A673 (cell line): ENCODE measurements at regions not wholly inside any gene's neighbourhood (a gene's known extent, or its start where the extent isn't known, plus 50 kb on each side); places are given as distances from the start of the nearest gene placed in this dataset.

ENCODE experiments used
- BruUV-seq: library from RNA; stranded (reverse); fragments of 400-500 nt; replicated peaks from 2 replicates; lab custom pipeline; 2021; lab: Mats Ljungman, UMichigan
- CTCF ChIA-PET: fragments of 300-600 bp; sonication (Branson Sonifier 250); formaldehyde crosslinking; loops from one replicate; lab custom pipeline; 2022; ENCODE audit warnings: antibody characterized with exemption; lab: Charles Lee
- POLR2A ChIA-PET: fragments of 300-600 bp; sonication (Branson Sonifier 250); formaldehyde crosslinking; loops from one replicate; lab custom pipeline; 2022; ENCODE audit warnings: antibody characterized with exemption; ENCODE audit not compliant: low non-redundant PET; lab: Charles Lee
- DNase-seq: peaks from one replicate; pipeline ENCODE4 v3.0.0-alpha.2; 2015; ENCODE audit warnings: low spot score
- H3K27ac ChIP-seq: fragments of 200-600 bp; sonication (generic); 2 replicates; pipeline ENCODE4 v1.5.1; 2016; ENCODE audit warnings: mixed run types, low read depth, mild to moderate bottlenecking, mixed read lengths, antibody characterized with exemption, low read length; ENCODE audit not compliant: poor library complexity, severe bottlenecking
- H3K27me3 ChIP-seq: fragments of 200-600 bp; sonication (generic); replicated peaks from 2 replicates; pipeline ENCODE4 v1.6.1; 2017; ENCODE audit warnings: mixed run types, low read depth, mild to moderate bottlenecking, mixed read lengths, antibody characterized with exemption, low read length; ENCODE audit not compliant: insufficient read depth, poor library complexity
- H3K36me3 ChIP-seq: fragments of 200-600 bp; sonication (generic); 2 replicates; pipeline ENCODE4 v1.6.1; 2016; ENCODE audit warnings: mixed run types, mild to moderate bottlenecking, mixed read lengths, antibody characterized with exemption, low read length; ENCODE audit not compliant: insufficient read depth, poor library complexity, severe bottlenecking
- H3K4me1 ChIP-seq: fragments of 200-600 bp; sonication (generic); 2 replicates; pipeline ENCODE4 v1.6.1; 2017; ENCODE audit warnings: mixed run types, mild to moderate bottlenecking, mixed read lengths, antibody characterized with exemption, low read length; ENCODE audit not compliant: insufficient read depth, poor library complexity, severe bottlenecking
- H3K4me3 ChIP-seq: fragments of 200-600 bp; sonication (generic); 2 replicates; pipeline ENCODE4 v1.5.1; 2016; ENCODE audit warnings: low read depth, mixed run types, mild to moderate bottlenecking, mixed read lengths, low read length; ENCODE audit not compliant: poor library complexity, severe bottlenecking
- H3K9me3 ChIP-seq: fragments of 200-600 bp; sonication (generic); 2 replicates; pipeline ENCODE4 v1.6.1; 2016; ENCODE audit warnings: mixed run types, low read depth, mild to moderate bottlenecking, mixed read lengths, antibody characterized with exemption, low read length; ENCODE audit not compliant: poor library complexity, severe bottlenecking
- CTCF ChIP-seq: fragments of 300-800, 200-600 bp; sonication (generic); conservative IDR thresholded peaks from 2 replicates; pipeline ENCODE4 v1.5.1; 2017; ENCODE audit warnings: low read depth, mild to moderate bottlenecking, antibody characterized with exemption, low read length, moderate library complexity, mixed read lengths
- EZH2 ChIP-seq: fragments of 200-600 bp; sonication (generic); IDR thresholded peaks from 2 replicates; pipeline ENCODE4 v1.6.1; 2017; ENCODE audit warnings: borderline replicate concordance, low read depth, mild to moderate bottlenecking, mixed read lengths, antibody characterized with exemption, low read length; ENCODE audit not compliant: poor library complexity, severe bottlenecking
- intact Hi-C: fragments of 100-400 bp; cut with micrococcal nuclease; formaldehyde crosslinking; loops from one replicate; pipeline ENCODE4 v1.10.0; 2022; ENCODE audit not compliant: unreplicated experiment

GRCh38 chr9:86713970-86714369 lies 233.3 kb downstream of the GAS1 start:
- CTCF ChIA-PET: no interaction called here
- no peaks in the 10 kb centered on the region for H3K27me3 ChIP-seq
- TF ChIP-seq EZH2 (no peak), CTCF (no peak)
- POLR2A ChIA-PET: no interaction called here
- DNase-seq: no peak
- H3K9me3 ChIP-seq: no peaks in the 10 kb centered on the region
- no peak overlapping the region for H3K4me3 ChIP-seq
- intact Hi-C loops: no loop called here
- H3K27ac ChIP-seq: no peak overlapping the region
- H3K36me3 ChIP-seq: no peaks in the 10 kb centered on the region
- no peaks in the 10 kb centered on the region for H3K4me1 ChIP-seq
- BruUV-seq: no TSS peak

- BruUV-seq: no TSS peak
- Histone ChIP-seq H3K27ac (no peak overlapping the region), H3K4me1 (no peaks in the 10 kb centered on the region), H3K36me3 (no peaks in the 10 kb centered on the region), H3K9me3 (no peaks in the 10 kb centered on the region), H3K4me3 (no peak overlapping the region), H3K27me3 (no peaks in the 10 kb centered on the region)
- DNase-seq: no peak
- TF ChIP-seq CTCF (no peak), EZH2 (no peak)
- intact Hi-C loops: no loop called here
- POLR2A ChIA-PET: no interaction called here
- CTCF ChIA-PET: no interaction called here
These were observed 233.8 kb downstream of the GAS1 start for GRCh38 chr9:86713470-86713869.

GRCh38 chr9:86708918-86709835 lies 238.1 kb downstream of the GAS1 start:
- Histone ChIP-seq H3K4me1 (no peaks in the 10 kb centered on the region), H3K27ac (no peak overlapping the region), H3K9me3 (no peaks in the 10 kb centered on the region), H3K36me3 (no peaks in the 10 kb centered on the region), H3K27me3 (no peaks in the 10 kb centered on the region), H3K4me3 (no peak overlapping the region)
- ChIA-PET POLR2A (no interaction called here), CTCF (no interaction called here)
- TF ChIP-seq EZH2 (no peak), CTCF (no peak)
- intact Hi-C loops: no loop called here
- no peak for DNase-seq
- BruUV-seq: no TSS peak
